ENCODE measurements at regions not wholly inside any gene's neighbourhood (a gene's known extent, or its start where the extent isn't known, plus 50 kb on each side); places are given as distances from the start of the nearest gene placed in this dataset.

- FAIRE-seq (peak; percentile 75), DNase-seq (ENCODE audit: low read depth, low spot score) (peak; percentile 33)
- dilution Hi-C loops (cut with MboI; ENCODE audit: extremely low pct_ligation_motif_present, low sequenced_read_pairs) = no loop called here
- Histone ChIP-seq H3K9me3 (ENCODE audit: control insufficient read depth, low read depth, low read length) (peaks cover 2% of the 10 kb centered on the region), H3K4me2 (ENCODE audit: control insufficient read depth, extremely low read depth, insufficient read depth, low read depth, low read length) (no peak overlapping the region), H2AFZ (ENCODE audit: control insufficient read depth, low read length) (no peak overlapping the region), H3K79me2 (ENCODE audit: control insufficient read depth, insufficient read depth, low read length) (no peaks in the 10 kb centered on the region), H3K9ac (ENCODE audit: control insufficient read depth, extremely low read depth, insufficient read depth, low read length) (no peak overlapping the region), H3K36me3 (ENCODE audit: control insufficient read depth in 2 of 2, extremely low read depth in 1 of 2, insufficient read depth in 2 of 2, low read length in 2 of 2) (no peaks in the 10 kb centered on the region), H3K4me1 (ENCODE audit: control insufficient read depth, extremely low read depth, insufficient read depth, low read length) (no peaks in the 10 kb centered on the region), H3K27ac (ENCODE audit: control insufficient read depth, insufficient read depth, low read length) (no peak overlapping the region), H3K27me3 (ENCODE audit: control insufficient read depth, extremely low read depth, insufficient read depth, low read length) (no peaks in the 10 kb centered on the region), H4K20me1 (ENCODE audit: control insufficient read depth, extremely low read depth, insufficient read depth, low read length) (no peaks in the 10 kb centered on the region), H3K4me3 (ENCODE audit: control insufficient read depth in 2 of 3, extremely low read depth in 1 of 3, insufficient read depth in 2 of 3, low read depth in 1 of 3, low read length in 3 of 3) (no peak overlapping the region), H3K9me1 (ENCODE audit: control insufficient read depth, extremely low read depth, insufficient read depth, low read length) (no peaks in the 10 kb centered on the region)
- TF ChIP-seq CTCF (optimal IDR thresholded peaks at IDR 0.05 in 1 of 3, IDR thresholded peaks at IDR 0.05 in 1 of 3, conservative IDR thresholded peaks at IDR 0.05 in 1 of 3; ENCODE audit: extremely low read depth in 1 of 3, insufficient read depth in 2 of 3, low read length in 3 of 3) = no peak
- no peak for TF ChIP-seq EZH2 (IDR thresholded peaks at IDR 0.05; ENCODE audit: low read length)
Observed at GRCh38 chr5:107092695-107093094, 578.0 kb downstream of the EFNA5 start.

- dilution Hi-C loops (cut with MboI; ENCODE audit: extremely low pct_ligation_motif_present, low sequenced_read_pairs) = no loop called here
Observed at GRCh38 chr5:107090506-107090905, 580.2 kb downstream of the EFNA5 start.

More at GRCh38 chr5:107090506-107090905, 580.2 kb downstream of the EFNA5 start:
- peaks cover 2% of the 10 kb centered on the region for H3K9me3 ChIP-seq (ENCODE audit: control insufficient read depth, low read depth, low read length)
- H3K4me2 ChIP-seq (ENCODE audit: control insufficient read depth, extremely low read depth, insufficient read depth, low read depth, low read length) = no peak overlapping the region
- TF ChIP-seq CTCF (optimal IDR thresholded peaks at IDR 0.05 in 1 of 3, IDR thresholded peaks at IDR 0.05 in 1 of 3, conservative IDR thresholded peaks at IDR 0.05 in 1 of 3; ENCODE audit: extremely low read depth in 1 of 3, insufficient read depth in 2 of 3, low read length in 3 of 3) (no peak), EZH2 (IDR thresholded peaks at IDR 0.05; ENCODE audit: low read length) (no peak)
- H3K36me3 ChIP-seq (ENCODE audit: control insufficient read depth in 2 of 2, extremely low read depth in 1 of 2, insufficient read depth in 2 of 2, low read length in 2 of 2) = no peaks in the 10 kb centered on the region
- no peaks in the 10 kb centered on the region for H4K20me1 ChIP-seq (ENCODE audit: control insufficient read depth, extremely low read depth, insufficient read depth, low read length)
- FAIRE-seq = no peak
- H3K27me3 ChIP-seq (ENCODE audit: control insufficient read depth, extremely low read depth, insufficient read depth, low read length) = no peaks in the 10 kb centered on the region
- H3K4me1 ChIP-seq (ENCODE audit: control insufficient read depth, extremely low read depth, insufficient read depth, low read length) = no peaks in the 10 kb centered on the region
- no peak overlapping the region for H2AFZ ChIP-seq (ENCODE audit: control insufficient read depth, low read length)
- H3K9ac ChIP-seq (ENCODE audit: control insufficient read depth, extremely low read depth, insufficient read depth, low read length) = no peak overlapping the region
- H3K27ac ChIP-seq (ENCODE audit: control insufficient read depth, insufficient read depth, low read length) = no peak overlapping the region
- no peak for DNase-seq (ENCODE audit: low read depth, low spot score)
- no peaks in the 10 kb centered on the region for H3K9me1 ChIP-seq (ENCODE audit: control insufficient read depth, extremely low read depth, insufficient read depth, low read length)
- no peak overlapping the region for H3K4me3 ChIP-seq (ENCODE audit: control insufficient read depth in 2 of 3, extremely low read depth in 1 of 3, insufficient read depth in 2 of 3, low read depth in 1 of 3, low read length in 3 of 3)
- H3K79me2 ChIP-seq (ENCODE audit: control insufficient read depth, insufficient read depth, low read length) = no peaks in the 10 kb centered on the region
